ENCODE measurements at regions not wholly inside any gene's neighbourhood (a gene's known extent, or its start where the extent isn't known, plus 50 kb on each side); places are given as distances from the start of the nearest gene placed in this dataset.

GRCh38 chr2:220619525-220620220, 952.4 kb downstream of the EPHA4 start:
- POLR2A ChIA-PET: no interaction called here
- CTCF ChIA-PET: no interaction called here

GRCh38 chr2:220626603-220627002, 945.5 kb downstream of the EPHA4 start:
- CTCF ChIA-PET: no interaction called here
- POLR2A ChIA-PET: no interaction called here

GRCh38 chr2:220628252-220628651, 943.9 kb downstream of the EPHA4 start:
- CTCF ChIA-PET: interaction anchor here (0.6 kb wide), 1 partner anchor 378 kb away, joined by 4 read pairs; no protein-coding TSS in a partner anchor
- POLR2A ChIA-PET: no interaction called here

DNA sequence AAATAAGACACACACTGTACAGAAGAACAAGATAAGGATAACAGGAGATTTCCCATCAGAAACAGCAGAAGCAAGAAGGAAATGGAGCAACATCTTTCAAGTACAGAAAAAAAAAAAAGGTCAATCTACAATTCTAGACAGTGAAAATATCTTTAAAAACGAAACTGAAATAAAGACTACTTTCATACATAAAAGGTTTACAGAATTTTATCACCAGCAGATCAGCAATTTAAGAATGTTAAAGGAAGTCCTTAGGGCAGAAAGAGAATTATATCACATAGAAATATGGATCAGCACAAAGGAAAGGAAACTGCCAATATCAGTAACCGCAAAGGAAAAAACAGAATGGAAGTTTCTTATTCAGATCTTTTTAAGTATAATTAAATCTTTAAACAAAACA, 931.0 kb downstream of the EPHA4 start:
- CTCF ChIA-PET: no interaction called here
- POLR2A ChIA-PET: no interaction called here

DNA sequence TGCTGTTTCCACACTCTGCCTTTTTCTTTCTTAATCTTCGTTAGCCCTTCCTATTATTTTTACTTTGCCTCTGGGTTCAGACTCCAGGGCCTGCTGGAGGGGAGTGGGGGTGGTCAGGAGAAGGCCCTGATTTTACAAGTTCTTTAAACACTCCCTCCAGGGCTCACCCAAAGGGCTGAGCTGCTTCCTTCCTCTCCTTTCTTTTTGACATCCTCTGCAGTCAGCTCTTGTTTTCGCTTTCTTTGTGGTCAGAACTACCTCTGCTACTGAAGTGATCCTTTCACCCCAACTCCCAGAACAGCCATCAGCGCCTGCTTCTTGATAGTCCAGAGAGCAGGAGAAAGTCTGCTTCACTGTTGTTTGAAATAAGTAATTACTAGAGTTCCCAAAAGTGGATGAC, 925.7 kb downstream of the EPHA4 start:
- CTCF ChIA-PET: no interaction called here
- POLR2A ChIA-PET: interaction anchor here (0.5 kb wide), 1 partner anchor 969 kb away, joined by 3 read pairs; no protein-coding TSS in a partner anchor

DNA sequence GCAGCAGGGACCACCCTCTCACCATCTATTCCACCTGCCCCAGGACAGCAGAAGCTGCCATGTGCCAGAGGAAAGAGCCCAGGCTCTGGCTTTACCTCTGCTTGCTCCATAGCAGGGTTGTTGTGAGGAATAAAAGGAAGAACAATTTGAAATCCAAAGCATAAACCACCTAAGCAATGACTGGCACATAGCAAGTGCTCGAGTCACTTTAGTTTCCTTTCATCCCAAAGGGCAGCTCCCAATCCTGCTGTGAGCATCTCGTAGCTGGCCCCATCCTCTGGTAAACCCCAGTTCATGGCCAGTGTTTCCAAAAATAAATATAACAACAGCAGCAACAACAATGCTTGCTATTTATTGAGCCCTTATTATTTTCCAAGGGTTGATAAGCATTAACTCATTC, 923.5 kb downstream of the EPHA4 start:
- ChIA-PET CTCF (no interaction called here), POLR2A (no interaction called here)

GRCh38 chr2:220653776-220654175, 918.3 kb downstream of the EPHA4 start:
- POLR2A ChIA-PET: no interaction called here
- CTCF ChIA-PET: interaction anchor here (0.7 kb wide), 1 partner anchor 41 kb away, joined by 3 read pairs; no protein-coding TSS in a partner anchor

DNA sequence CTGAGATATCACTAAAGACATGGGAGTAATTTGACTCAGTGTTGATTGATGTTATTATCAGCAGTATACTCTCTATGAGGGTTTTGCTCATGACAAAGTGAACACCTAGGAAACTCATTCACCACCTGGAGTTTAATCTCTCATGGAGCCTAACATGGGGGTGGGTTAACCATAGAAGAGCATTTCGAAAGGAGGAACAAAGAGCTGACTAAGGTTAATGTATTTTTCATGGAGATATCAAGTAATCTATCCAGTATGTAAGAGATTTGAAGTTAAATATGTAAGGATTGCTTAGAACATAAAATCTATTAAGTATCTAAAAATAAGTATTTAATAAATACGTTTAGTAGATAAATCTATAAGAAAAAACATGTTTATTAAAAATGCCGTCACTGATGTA, 917.8 kb downstream of the EPHA4 start:
- POLR2A ChIA-PET: no interaction called here
- CTCF ChIA-PET: no interaction called here

- ChIA-PET CTCF (no interaction called here), POLR2A (no interaction called here)
Measured at GRCh38 chr2:220660277-220661145, 911.6 kb downstream of the EPHA4 start.

- CTCF ChIA-PET: no interaction called here
- POLR2A ChIA-PET: no interaction called here
Measured at GRCh38 chr2:220662431-220662830, 909.7 kb downstream of the EPHA4 start.

DNA sequence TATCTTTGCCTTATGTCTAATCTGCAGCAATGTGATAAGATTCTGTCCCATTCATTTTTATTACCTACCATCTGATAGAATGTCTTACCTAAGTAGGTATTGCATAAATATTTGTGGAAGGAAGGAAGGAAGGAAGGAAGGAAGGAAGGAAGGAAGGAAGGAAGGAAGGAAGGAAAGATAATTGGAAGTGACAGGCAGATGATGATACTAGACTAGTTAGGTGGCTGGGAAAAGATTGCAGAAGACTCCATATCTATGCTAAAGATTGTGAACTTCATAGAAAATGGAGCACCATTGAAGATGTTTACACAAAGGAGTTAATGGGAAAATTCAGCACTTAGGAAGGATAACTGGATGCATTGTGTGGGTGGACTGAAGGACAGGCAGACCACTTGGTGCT, 909.0 kb downstream of the EPHA4 start:
- CTCF ChIA-PET: interaction anchor here (0.6 kb wide), 1 partner anchor 961 kb away, joined by 3 read pairs; no protein-coding TSS in a partner anchor
- POLR2A ChIA-PET: no interaction called here

- ChIA-PET CTCF (no interaction called here), POLR2A (no interaction called here)
Measured at GRCh38 chr2:220664272-220665107, 907.6 kb downstream of the EPHA4 start.

DNA sequence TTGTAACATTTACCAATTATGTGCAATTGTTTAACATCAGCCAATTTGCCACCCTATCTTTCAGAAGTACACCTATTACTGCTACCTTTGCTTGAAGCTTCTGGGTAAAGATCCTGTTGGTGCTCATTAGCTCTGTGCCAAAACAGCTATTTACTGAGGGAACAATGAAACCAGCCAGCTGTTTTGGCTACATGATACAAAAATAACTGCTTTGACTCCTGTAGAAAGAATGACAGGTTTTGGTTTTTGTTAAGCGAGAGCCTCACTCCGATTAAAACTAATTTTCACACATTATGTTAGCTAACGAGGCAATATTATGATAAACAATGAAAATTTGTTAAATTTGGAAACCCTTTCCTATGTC, 907.0 kb downstream of the EPHA4 start:
- CTCF ChIA-PET: no interaction called here
- POLR2A ChIA-PET: no interaction called here

- ChIA-PET POLR2A (no interaction called here), CTCF (no interaction called here)
Measured at GRCh38 chr2:220669324-220669723, 902.8 kb downstream of the EPHA4 start.

GRCh38 chr2:220670511-220670910, 901.6 kb downstream of the EPHA4 start:
- POLR2A ChIA-PET: no interaction called here
- CTCF ChIA-PET: no interaction called here

DNA sequence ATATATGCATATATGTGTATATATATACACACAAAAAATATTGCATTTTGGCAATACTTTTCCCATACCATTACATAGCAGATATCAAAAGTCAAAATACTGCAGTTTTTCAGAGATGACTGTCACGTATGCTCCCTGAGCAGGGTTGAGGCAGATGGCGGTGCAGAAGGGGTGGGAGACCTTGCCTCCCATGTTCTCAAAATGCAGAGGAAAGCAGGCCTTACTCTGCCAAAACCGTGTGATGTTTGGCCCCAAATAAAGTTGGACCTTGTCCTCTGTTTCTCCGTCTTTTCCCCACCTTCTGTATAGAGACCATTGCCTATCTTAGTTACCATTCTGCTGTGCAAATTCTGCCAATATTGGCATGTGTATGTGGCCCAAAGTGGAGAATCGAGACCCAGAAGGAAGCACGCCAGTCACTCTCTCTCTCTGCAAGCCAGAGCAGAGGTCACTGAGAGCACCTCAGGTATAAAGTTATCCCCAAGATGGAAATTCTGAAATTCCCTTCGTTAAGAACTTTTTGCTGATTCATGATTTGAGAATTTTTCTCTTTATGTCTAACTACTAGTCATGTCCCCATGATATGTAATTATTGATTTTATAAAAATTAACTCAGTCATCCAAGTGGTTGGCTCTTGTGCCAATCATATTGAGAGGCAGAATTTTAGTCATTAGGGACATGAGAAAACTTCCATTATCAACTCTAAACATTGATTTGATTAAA, 898.8 kb downstream of the EPHA4 start:
- POLR2A ChIA-PET: no interaction called here
- CTCF ChIA-PET: no interaction called here

GRCh38 chr2:220674033-220674432, 898.1 kb downstream of the EPHA4 start:
- CTCF ChIA-PET: no interaction called here
- POLR2A ChIA-PET: no interaction called here

DNA sequence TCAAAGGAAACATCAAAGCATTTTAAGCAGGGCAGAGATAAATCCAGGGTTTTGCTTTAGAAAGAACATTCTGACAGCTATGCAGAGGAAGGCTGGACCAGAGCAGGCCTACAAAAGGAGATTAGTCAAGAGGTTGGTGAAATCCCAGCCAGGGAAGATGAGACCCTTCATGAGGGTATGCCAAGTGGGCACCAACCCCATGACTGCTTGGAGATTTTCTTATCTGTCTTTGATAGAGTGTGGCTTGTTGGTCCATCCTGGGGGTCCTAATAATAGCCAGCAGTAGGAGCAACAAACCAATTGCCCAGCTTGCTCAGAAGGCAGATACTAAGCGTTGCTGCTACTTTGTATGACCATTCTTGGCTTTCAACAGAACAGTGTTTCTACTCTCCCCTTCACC, 895.4 kb downstream of the EPHA4 start:
- ChIA-PET POLR2A (no interaction called here), CTCF (no interaction called here)

DNA sequence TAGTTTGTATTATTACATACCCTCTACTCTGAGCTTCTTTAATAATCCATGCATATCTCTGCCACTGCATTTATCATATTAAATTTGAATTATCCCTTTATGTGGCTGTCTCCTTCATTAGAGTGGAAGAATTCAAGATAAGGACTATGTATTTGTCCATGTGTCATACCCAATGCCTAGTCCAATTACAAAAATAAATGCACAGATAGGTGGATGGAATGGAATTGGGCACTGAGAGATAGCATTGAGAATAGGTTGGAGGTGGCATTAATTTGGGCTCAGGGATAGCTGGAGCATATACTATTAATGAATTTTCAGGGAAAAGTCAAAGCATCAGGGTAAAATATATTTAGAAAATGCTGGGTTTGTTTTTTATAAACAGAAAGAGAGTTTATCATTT, 893.2 kb downstream of the EPHA4 start:
- CTCF ChIA-PET: no interaction called here
- POLR2A ChIA-PET: no interaction called here

DNA sequence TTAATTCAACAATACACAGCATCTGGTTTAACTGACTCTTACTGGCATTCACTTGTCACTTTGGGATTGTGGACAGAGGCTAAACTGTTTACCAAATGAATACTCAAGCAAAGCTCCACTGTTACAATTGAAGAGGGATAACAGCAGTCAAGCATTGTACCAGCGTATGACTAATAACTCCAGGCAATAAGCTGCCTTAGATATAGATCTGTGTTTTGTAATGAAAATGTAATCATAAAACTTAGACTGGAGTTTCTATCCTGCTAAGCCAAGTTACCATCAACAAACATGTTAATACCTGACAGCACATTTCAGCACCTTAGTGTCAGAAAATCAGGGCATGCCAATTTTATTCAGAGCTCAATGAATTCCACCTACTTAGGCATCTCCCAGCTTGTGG, 889.5 kb downstream of the EPHA4 start:
- CTCF ChIA-PET: interaction anchor here (1.3 kb wide), 1 partner anchor 891 kb away, joined by 3 read pairs; no protein-coding TSS in a partner anchor

More for the DNA sequence above, 889.5 kb downstream of the EPHA4 start:
- POLR2A ChIA-PET: no interaction called here
